ENCODE measurements at regions not wholly inside any gene's neighbourhood (a gene's known extent, or its start where the extent isn't known, plus 50 kb on each side); places are given as distances from the start of the nearest gene placed in this dataset.

GRCh38 chr22:27566602-27567001, 235.0 kb downstream of the MN1 start:
- DNase-seq (ENCODE audit: low read depth), result no peak

GRCh38 chr22:27568265-27568664, 233.3 kb downstream of the MN1 start:
- DNase-seq (ENCODE audit: low read depth), result no peak

- no peak for DNase-seq (ENCODE audit: low read depth)
These were observed 229.9 kb downstream of the MN1 start for GRCh38 chr22:27571463-27572277.

GRCh38 chr22:27572278-27572666, 229.3 kb downstream of the MN1 start:
- DNase-seq (ENCODE audit: low read depth), result no peak

- DNase-seq (ENCODE audit: low read depth), result no peak
These were observed 228.1 kb downstream of the MN1 start for GRCh38 chr22:27573280-27574001.

- DNase-seq (ENCODE audit: low read depth), result no peak
These were observed 227.6 kb downstream of the MN1 start for GRCh38 chr22:27574002-27574366.

- DNase-seq (ENCODE audit: low read depth), result no peak
These were observed 226.9 kb downstream of the MN1 start for GRCh38 chr22:27574651-27575050.

GRCh38 chr22:27575348-27575747, 226.2 kb downstream of the MN1 start:
- DNase-seq (ENCODE audit: low read depth), result no peak

GRCh38 chr22:27576413-27576812, 225.1 kb downstream of the MN1 start:
- no peak for DNase-seq (ENCODE audit: low read depth)

- peak; percentile 78 for DNase-seq (ENCODE audit: low read depth)
These were observed 224.6 kb downstream of the MN1 start for GRCh38 chr22:27576815-27577573.

GRCh38 chr22:27577574-27577969, 224.0 kb downstream of the MN1 start:
- DNase-seq (ENCODE audit: low read depth), result no peak

- DNase-seq (ENCODE audit: low read depth), result peak; percentile 10
These were observed 222.5 kb downstream of the MN1 start for GRCh38 chr22:27578937-27579617.

GRCh38 chr22:27580311-27580897, 221.2 kb downstream of the MN1 start:
- DNase-seq (ENCODE audit: low read depth), result no peak

- DNase-seq (ENCODE audit: low read depth), result no peak
These were observed 220.3 kb downstream of the MN1 start for GRCh38 chr22:27581236-27581635.

- no peak for DNase-seq (ENCODE audit: low read depth)
These were observed 219.9 kb downstream of the MN1 start for GRCh38 chr22:27581688-27582087.

GRCh38 chr22:27583856-27584255, 217.7 kb downstream of the MN1 start:
- no peak for DNase-seq (ENCODE audit: low read depth)

- no peak for DNase-seq (ENCODE audit: low read depth)
These were observed 216.4 kb downstream of the MN1 start for GRCh38 chr22:27585141-27585540.

- DNase-seq (ENCODE audit: low read depth), result no peak
These were observed 213.3 kb downstream of the MN1 start for GRCh38 chr22:27588268-27588667.

GRCh38 chr22:27588915-27589314, 212.6 kb downstream of the MN1 start:
- DNase-seq (ENCODE audit: low read depth), result no peak

GRCh38 chr22:27591060-27591459, 210.5 kb downstream of the MN1 start:
- DNase-seq (ENCODE audit: low read depth), result no peak

GRCh38 chr22:27593378-27593777, 208.2 kb downstream of the MN1 start:
- DNase-seq (ENCODE audit: low read depth), result no peak

- DNase-seq (ENCODE audit: low read depth), result no peak
These were observed 207.5 kb downstream of the MN1 start for GRCh38 chr22:27594020-27594419.

Measured in EH (cell line).